Fibroblast of skin of abdomen (primary cell): ENCODE measurements at regions not wholly inside any gene's neighbourhood (a gene's known extent, or its start where the extent isn't known, plus 50 kb on each side); places are given as distances from the start of the nearest gene placed in this dataset.
A peak's percentile ranks its signal among the peaks of the same experiment; 100 is the strongest.
"Not testable (repeated sequence)": the region's sequence is repeated elsewhere in the genome, so short reads cannot be mapped to it uniquely, and the experiment has no call there.

Experiments used
- DNase-seq: peaks from one replicate; pipeline ENCODE4 v3.0.0-alpha.2; 2013

GRCh38 chr4:99763635-99764101, 53.0 kb upstream of the DAPP1 start:
- DNase-seq = peak; percentile 45

- DNase-seq = no peak
Observed at GRCh38 chr4:99762728-99763127, 53.9 kb upstream of the DAPP1 start.

GRCh38 chr4:99759988-99760387, 56.6 kb upstream of the DAPP1 start:
- DNase-seq = no peak

GRCh38 chr4:99759346-99759984, 57.2 kb upstream of the DAPP1 start:
- DNase-seq = no peak

GRCh38 chr4:99755223-99755944, 61.2 kb upstream of the DAPP1 start:
- DNase-seq = no peak

- no peak for DNase-seq
Observed at GRCh38 chr4:99754756-99755155, 61.9 kb upstream of the DAPP1 start.

GRCh38 chr4:99753931-99754330, 62.7 kb upstream of the DAPP1 start:
- DNase-seq = no peak

GRCh38 chr4:99749445-99750391, 66.9 kb upstream of the DAPP1 start:
- no peak for DNase-seq

GRCh38 chr4:99746443-99746842, 70.2 kb upstream of the DAPP1 start:
- no peak for DNase-seq

GRCh38 chr4:99736846-99737245, 79.2 kb upstream of the C4orf54 start:
- DNase-seq = no peak

GRCh38 chr4:99735822-99736221, 78.2 kb upstream of the C4orf54 start:
- DNase-seq = no peak

GRCh38 chr4:99734583-99735322, 77.1 kb upstream of the C4orf54 start:
- no peak for DNase-seq

- not testable (repeated sequence) for DNase-seq
Observed at GRCh38 chr4:99733455-99733854, 75.8 kb upstream of the C4orf54 start.

GRCh38 chr4:99729186-99729585, 71.6 kb upstream of the C4orf54 start:
- no peak for DNase-seq

GRCh38 chr4:99724067-99724466, 66.4 kb upstream of the C4orf54 start:
- DNase-seq = no peak

GRCh38 chr4:99723612-99724011, 66.0 kb upstream of the C4orf54 start:
- peak; percentile 18 for DNase-seq

- no peak for DNase-seq
Observed at GRCh38 chr4:99722725-99723124, 65.1 kb upstream of the C4orf54 start.

- no peak for DNase-seq
Observed at GRCh38 chr4:99722006-99722405, 64.4 kb upstream of the C4orf54 start.

- DNase-seq = no peak
Observed at GRCh38 chr4:99720206-99720605, 62.6 kb upstream of the C4orf54 start.

GRCh38 chr4:99716996-99717395, 59.4 kb upstream of the C4orf54 start:
- DNase-seq = no peak

GRCh38 chr4:99715286-99715685, 57.7 kb upstream of the C4orf54 start:
- no peak for DNase-seq

- DNase-seq = no peak
Observed at GRCh38 chr4:99714179-99714578, 56.6 kb upstream of the C4orf54 start.
